Stimulated activated CD8-positive, alpha-beta memory T cell treated with anti-CD3 and anti-CD28 coated beads, Interleukin-15, amount 100 ng/mL, for 24 hours (primary cell): ENCODE measurements at regions not wholly inside any gene's neighbourhood (a gene's known extent, or its start where the extent isn't known, plus 50 kb on each side); places are given as distances from the start of the nearest gene placed in this dataset.

Experiments
- DNase-seq: peaks from one replicate; pipeline ENCODE4 v3.0.0-alpha.2; 2020; ENCODE audit warnings: low read depth

GRCh38 chr2:16615687-16616615 lies 49.7 kb downstream of the CYRIA start:
- DNase-seq, result no peak

GRCh38 chr2:16615246-16615645 lies 50.4 kb downstream of the CYRIA start:
- no peak for DNase-seq

- no peak for DNase-seq
Observed at GRCh38 chr2:16614314-16614860, 51.2 kb downstream of the CYRIA start.

GRCh38 chr2:16613539-16614011 lies 52.1 kb downstream of the CYRIA start:
- no peak for DNase-seq

- no peak for DNase-seq
Observed at GRCh38 chr2:16612490-16612889, 53.1 kb downstream of the CYRIA start.

GRCh38 chr2:16609786-16610185 lies 55.8 kb downstream of the CYRIA start:
- DNase-seq, result no peak

GRCh38 chr2:16608661-16609643 lies 56.7 kb downstream of the CYRIA start:
- DNase-seq, result peak; percentile 80

- DNase-seq, result no peak
Observed at GRCh38 chr2:16607301-16607700, 58.3 kb downstream of the CYRIA start.

GRCh38 chr2:16604236-16604635 lies 61.4 kb downstream of the CYRIA start:
- DNase-seq, result no peak

- no peak for DNase-seq
Observed at GRCh38 chr2:16591370-16591933, 74.2 kb downstream of the CYRIA start.

GRCh38 chr2:16589465-16589864 lies 76.2 kb downstream of the CYRIA start:
- no peak for DNase-seq

GRCh38 chr2:16588565-16588964 lies 77.1 kb downstream of the CYRIA start:
- DNase-seq, result no peak

GRCh38 chr2:16587601-16588000 lies 78.0 kb downstream of the CYRIA start:
- no peak for DNase-seq

GRCh38 chr2:16584824-16585540 lies 80.7 kb downstream of the CYRIA start:
- DNase-seq, result no peak

- no peak for DNase-seq
Observed at GRCh38 chr2:16584084-16584483, 81.5 kb downstream of the CYRIA start.

GRCh38 chr2:16581241-16581640 lies 84.4 kb downstream of the CYRIA start:
- no peak for DNase-seq

GRCh38 chr2:16578081-16578480 lies 87.6 kb downstream of the CYRIA start:
- no peak for DNase-seq

- DNase-seq, result no peak
Observed at GRCh38 chr2:16570516-16570915, 95.1 kb downstream of the CYRIA start.

GRCh38 chr2:16568998-16569784 lies 96.4 kb downstream of the CYRIA start:
- no peak for DNase-seq

- no peak for DNase-seq
Observed at GRCh38 chr2:16566701-16567100, 98.9 kb downstream of the CYRIA start.
